Panc1 (cell line): ENCODE measurements at regions not wholly inside any gene's neighbourhood (a gene's known extent, or its start where the extent isn't known, plus 50 kb on each side); places are given as distances from the start of the nearest gene placed in this dataset.

Experiments used
- ATAC-seq: fragments of 200-7000 bp; cut with Tn5 transposase; 2 replicates; pipeline ENCODE4 v1.9.1; 2020; ENCODE audit warnings: mild to moderate bottlenecking, moderate library complexity
- BruUV-seq: library from RNA; stranded (reverse); fragments of 400-500 nt; replicated peaks from 2 replicates; lab custom pipeline; 2021; lab: Mats Ljungman, UMichigan
- CTCF ChIA-PET: fragments of 300-600 bp; sonication (Branson Sonifier 250); formaldehyde crosslinking; loops from one replicate; lab custom pipeline; 2022; ENCODE audit warnings: antibody characterized with exemption; lab: Charles Lee
- POLR2A ChIA-PET: fragments of 300-600 bp; sonication (Branson Sonifier 250); formaldehyde crosslinking; loops from one replicate; lab custom pipeline; 2022; ENCODE audit warnings: antibody characterized with exemption; lab: Charles Lee
- DNase-seq: peaks from one replicate; pipeline ENCODE4 v3.0.0-alpha.2; 2010; ENCODE audit warnings: low read depth, low spot score
- H3K27ac ChIP-seq: 2 replicates; pipeline ENCODE4 v1.5.1; 2011; ENCODE audit warnings: mild to moderate bottlenecking, low read length, inconsistent platforms
- H3K27me3 ChIP-seq: fragments of 200-500 bp; sonication (Bioruptor generic); 2 replicates; pipeline ENCODE4 v1.6.0; 2014; ENCODE audit warnings: low read length, inconsistent platforms; ENCODE audit not compliant: control insufficient read depth, insufficient read depth
- H3K36me3 ChIP-seq: fragments of 200-500 bp; sonication (Bioruptor generic); 2 replicates; pipeline ENCODE4 v1.5.1; 2014; ENCODE audit warnings: inconsistent platforms, mild to moderate bottlenecking, low read length, moderate library complexity; ENCODE audit not compliant: control insufficient read depth, insufficient read depth
- H3K4me1 ChIP-seq: 2 replicates; pipeline ENCODE4 v1.5.1; 2011; ENCODE audit warnings: inconsistent platforms, mild to moderate bottlenecking, low read length, moderate library complexity; ENCODE audit not compliant: control insufficient read depth, insufficient read depth
- H3K4me3 ChIP-seq, 2 experiments: 2 replicates each; pipeline ENCODE4 v1.5.1; 2011 to 2012; ENCODE audit warnings: low read depth in 2 of 2, low read length in 2 of 2, mild to moderate bottlenecking in 2 of 2, inconsistent platforms in 1 of 2, moderate library complexity in 1 of 2
- H3K9me3 ChIP-seq: fragments of 200-500 bp; sonication (Bioruptor generic); 2 replicates; pipeline ENCODE4 v1.5.1; 2014; ENCODE audit warnings: low read depth, mild to moderate bottlenecking, inconsistent platforms, low read length, moderate library complexity; ENCODE audit not compliant: control insufficient read depth, insufficient read depth
- CTCF ChIP-seq: fragments of 450-650 bp; IDR thresholded peaks from 2 replicates; pipeline ENCODE4 v1.5.1; 2017; ENCODE audit warnings: mild to moderate bottlenecking
- POLR2AphosphoS5 ChIP-seq: IDR thresholded peaks from 2 replicates; pipeline ENCODE4 v1.6.1; 2012; ENCODE audit warnings: mild to moderate bottlenecking, low read depth, low read length, moderate library complexity
- SIN3A ChIP-seq: IDR thresholded peaks from 2 replicates; pipeline ENCODE4 v1.6.1; 2012; ENCODE audit warnings: low read depth, mild to moderate bottlenecking, low read length, moderate library complexity, borderline replicate concordance; ENCODE audit not compliant: insufficient read depth
- TCF7L2 ChIP-seq: IDR thresholded peaks from 2 replicates; pipeline ENCODE4 v1.6.1; 2011; ENCODE audit warnings: mild to moderate bottlenecking, low read depth, low read length, inconsistent platforms
- in situ Hi-C: cut with HindIII; loops from 2 replicates; pipeline ENCODE4 v1.10.0; 2016; ENCODE audit warnings: low sequenced_read_pairs, low pct_unique_long_range_greater_than_20kb
- intact Hi-C: fragments of 100-400 bp; cut with micrococcal nuclease; formaldehyde crosslinking; loops from one replicate; pipeline ENCODE4 v1.10.0; 2022; ENCODE audit not compliant: unreplicated experiment
- TF ChIP-seq, protein P1 (sequence below), 2 experiments: IDR thresholded peaks; 2 replicates each; pipeline ENCODE4 v1.6.1; 2011 to 2012; ENCODE audit warnings: low read depth in 2 of 2, control low read depth in 1 of 2, low read length in 1 of 2, mild to moderate bottlenecking in 1 of 2, moderate library complexity in 1 of 2; ENCODE audit not compliant: insufficient read depth in 1 of 2

- H3K9me3 ChIP-seq, result no peaks in the 10 kb centered on the region
- H3K4me1 ChIP-seq, result no peaks in the 10 kb centered on the region; the same call in 1 of the 2 replicates
- H3K4me3 ChIP-seq, result no peak overlapping the region
- no peaks in the 10 kb centered on the region for H3K27me3 ChIP-seq
- ATAC-seq, result peak; percentile 46
- in situ Hi-C loops (no loop called here), intact Hi-C loops (no loop called here)
- CTCF ChIA-PET, result no interaction called here
- POLR2A ChIA-PET, result no interaction called here
- H3K27ac ChIP-seq, result no peak overlapping the region
- DNase-seq, result no peak
- no peaks in the 10 kb centered on the region for H3K36me3 ChIP-seq
- no TSS peak for BruUV-seq
- TF ChIP-seq TCF7L2, result no peak
- TF ChIP-seq, protein P1, sequence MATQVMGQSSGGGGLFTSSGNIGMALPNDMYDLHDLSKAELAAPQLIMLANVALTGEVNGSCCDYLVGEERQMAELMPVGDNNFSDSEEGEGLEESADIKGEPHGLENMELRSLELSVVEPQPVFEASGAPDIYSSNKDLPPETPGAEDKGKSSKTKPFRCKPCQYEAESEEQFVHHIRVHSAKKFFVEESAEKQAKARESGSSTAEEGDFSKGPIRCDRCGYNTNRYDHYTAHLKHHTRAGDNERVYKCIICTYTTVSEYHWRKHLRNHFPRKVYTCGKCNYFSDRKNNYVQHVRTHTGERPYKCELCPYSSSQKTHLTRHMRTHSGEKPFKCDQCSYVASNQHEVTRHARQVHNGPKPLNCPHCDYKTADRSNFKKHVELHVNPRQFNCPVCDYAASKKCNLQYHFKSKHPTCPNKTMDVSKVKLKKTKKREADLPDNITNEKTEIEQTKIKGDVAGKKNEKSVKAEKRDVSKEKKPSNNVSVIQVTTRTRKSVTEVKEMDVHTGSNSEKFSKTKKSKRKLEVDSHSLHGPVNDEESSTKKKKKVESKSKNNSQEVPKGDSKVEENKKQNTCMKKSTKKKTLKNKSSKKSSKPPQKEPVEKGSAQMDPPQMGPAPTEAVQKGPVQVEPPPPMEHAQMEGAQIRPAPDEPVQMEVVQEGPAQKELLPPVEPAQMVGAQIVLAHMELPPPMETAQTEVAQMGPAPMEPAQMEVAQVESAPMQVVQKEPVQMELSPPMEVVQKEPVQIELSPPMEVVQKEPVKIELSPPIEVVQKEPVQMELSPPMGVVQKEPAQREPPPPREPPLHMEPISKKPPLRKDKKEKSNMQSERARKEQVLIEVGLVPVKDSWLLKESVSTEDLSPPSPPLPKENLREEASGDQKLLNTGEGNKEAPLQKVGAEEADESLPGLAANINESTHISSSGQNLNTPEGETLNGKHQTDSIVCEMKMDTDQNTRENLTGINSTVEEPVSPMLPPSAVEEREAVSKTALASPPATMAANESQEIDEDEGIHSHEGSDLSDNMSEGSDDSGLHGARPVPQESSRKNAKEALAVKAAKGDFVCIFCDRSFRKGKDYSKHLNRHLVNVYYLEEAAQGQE (IDR thresholded peaks at IDR 0.05; ENCODE audit: insufficient read depth in 1 of 2, low read depth in 2 of 2, low read length in 1 of 2), result no peak
- TF ChIP-seq CTCF, result no peak
- no peak for TF ChIP-seq SIN3A
- TF ChIP-seq POLR2AphosphoS5, result no peak
Measured at GRCh38 chr6:167567142-167568033, 242.5 kb downstream of the TTLL2 start.

DNA sequence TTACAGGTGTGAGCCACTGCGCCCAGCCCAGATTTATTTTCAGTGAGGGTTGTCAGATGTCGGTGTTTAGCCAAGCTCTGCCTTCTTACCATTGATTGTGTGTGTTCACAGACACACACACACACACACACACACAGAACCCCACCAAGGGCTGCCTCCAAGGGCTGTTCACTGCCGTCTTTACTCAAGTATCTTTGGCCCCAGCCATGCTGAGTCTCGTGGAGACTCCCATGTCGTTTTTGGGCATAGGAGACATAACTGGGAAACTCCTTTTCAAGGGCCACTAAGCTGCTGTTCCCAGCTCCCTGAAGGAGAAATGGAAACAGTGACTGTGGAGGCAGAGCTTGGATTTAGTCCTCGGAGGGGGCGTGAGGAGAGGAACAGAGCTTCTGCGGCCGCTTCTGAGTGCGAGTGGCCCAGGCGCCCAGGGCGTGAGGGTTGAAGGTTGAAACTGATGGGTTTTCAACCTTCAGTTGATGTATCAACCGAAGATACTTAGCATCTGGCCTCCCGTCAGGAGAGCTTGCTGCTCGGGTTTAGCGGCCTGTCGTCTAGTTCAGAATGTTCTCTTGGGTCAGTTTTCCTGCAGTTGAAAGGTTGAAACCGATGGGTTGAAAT is 243.6 kb downstream of the TTLL2 start:
- DNase-seq (no peak), ATAC-seq (no peak)
- TF ChIP-seq CTCF (no peak), POLR2AphosphoS5 (no peak), SIN3A (no peak), TCF7L2 (no peak)
- TF ChIP-seq, protein P1 (IDR thresholded peaks at IDR 0.05; ENCODE audit: insufficient read depth in 1 of 2, low read depth in 2 of 2, low read length in 1 of 2), result no peak
- Histone ChIP-seq H3K36me3 (no peaks in the 10 kb centered on the region), H3K27me3 (no peaks in the 10 kb centered on the region), H3K4me1 (no peaks in the 10 kb centered on the region; the same call in 1 of the 2 replicates), H3K27ac (no peak overlapping the region), H3K9me3 (no peaks in the 10 kb centered on the region), H3K4me3 (no peak overlapping the region)
- ChIA-PET POLR2A (interaction anchor here (0.6 to 0.7 kb wide), 2 partner anchors 184 to 200 kb away, joined by 3 to 6 read pairs; no protein-coding TSS in a partner anchor), CTCF (no interaction called here)
- in situ Hi-C loops (no loop called here), intact Hi-C loops (no loop called here)
- BruUV-seq, result no TSS peak
